GM12878 (cell line): ENCODE measurements at regions not wholly inside any gene's neighbourhood (a gene's known extent, or its start where the extent isn't known, plus 50 kb on each side); places are given as distances from the start of the nearest gene placed in this dataset.
"Not testable (repeated sequence)": the region's sequence is repeated elsewhere in the genome, so short reads cannot be mapped to it uniquely, and the experiment has no call there.

ENCODE experiments used
- EZH2 ChIP-seq: IDR thresholded peaks from 2 replicates; pipeline ENCODE4 v1.6.1; 2012; ENCODE audit warnings: low read depth, mild to moderate bottlenecking, control low read depth, inconsistent platforms, low read length, borderline replicate concordance; ENCODE audit not compliant: control insufficient read depth
- POLR2AphosphoS5 ChIP-seq: IDR thresholded peaks from 2 replicates; pipeline ENCODE4 v1.6.1; 2011; ENCODE audit warnings: mild to moderate bottlenecking, low read length, inconsistent platforms
- RFX5 ChIP-seq: IDR thresholded peaks from 2 replicates; pipeline ENCODE4 v1.6.1; 2011; ENCODE audit warnings: low read depth, low read length, improper control_type of control experiment
- ZNF274 ChIP-seq: IDR thresholded peaks from one replicate; pipeline ENCODE4 v1.8.0; 2011; ENCODE audit not compliant: insufficient read length, insufficient read depth

DNA sequence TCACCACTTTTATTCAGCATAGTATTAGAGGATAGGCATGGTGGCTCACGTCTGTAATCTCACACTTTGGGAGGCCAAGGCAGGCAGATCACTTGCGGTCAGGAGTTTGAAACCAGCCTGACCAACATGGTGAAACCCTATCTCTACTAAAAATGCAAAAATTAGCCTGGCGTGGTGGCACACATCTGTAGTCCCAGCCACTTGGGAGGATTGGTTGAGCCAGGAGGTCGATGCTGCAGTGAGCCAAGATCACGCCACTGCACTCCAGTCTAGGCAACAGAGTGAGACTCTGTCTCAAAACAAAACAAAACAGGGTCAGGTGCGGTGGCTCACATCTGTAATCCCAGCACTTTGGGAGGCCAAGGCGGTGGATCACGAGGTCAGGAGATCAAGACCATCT is 190.3 kb upstream of the SFSWAP start:
- TF ChIP-seq POLR2AphosphoS5, ZNF274, EZH2, RFX5: not testable (repeated sequence)
